Activated T-cell treated with anti-CD3 and anti-CD28 coated beads, Interleukin-2, amount 50 U/mL, for 24 hours (primary cell): ENCODE measurements at regions not wholly inside any gene's neighbourhood (a gene's known extent, or its start where the extent isn't known, plus 50 kb on each side); places are given as distances from the start of the nearest gene placed in this dataset.
A peak's percentile ranks its signal among the peaks of the same experiment; 100 is the strongest.

Experiments used
- DNase-seq: peaks from one replicate; pipeline ENCODE4 v3.0.0-alpha.2; 2020
- H3K27ac Mint-ChIP-seq: 2 replicates; pipeline ENCODE4 v1.8.0; 2020; ENCODE audit warnings: mild to moderate bottlenecking, mixed read lengths
- H3K27me3 Mint-ChIP-seq: 2 replicates; pipeline ENCODE4 v1.8.0; 2020; ENCODE audit warnings: mixed read lengths
- H3K36me3 Mint-ChIP-seq: 2 replicates; pipeline ENCODE4 v1.8.0; 2020; ENCODE audit warnings: low read depth, mixed read lengths
- H3K4me1 Mint-ChIP-seq: 2 replicates; pipeline ENCODE4 v1.8.0; 2020; ENCODE audit warnings: low read depth, mixed read lengths
- H3K4me3 Mint-ChIP-seq: 2 replicates; pipeline ENCODE4 v1.8.0; 2020; ENCODE audit warnings: mild to moderate bottlenecking, moderate library complexity, mixed read lengths
- H3K9me3 Mint-ChIP-seq: 2 replicates; pipeline ENCODE4 v1.8.0; 2020; ENCODE audit warnings: mixed read lengths

- H3K4me1 Mint-ChIP-seq = peaks cover 3% of the 10 kb centered on the region
- no peaks in the 10 kb centered on the region for H3K36me3 Mint-ChIP-seq
- no peak for DNase-seq
- no peak overlapping the region for H3K4me3 Mint-ChIP-seq
- H3K27me3 Mint-ChIP-seq = no peaks in the 10 kb centered on the region
- H3K9me3 Mint-ChIP-seq = no peaks in the 10 kb centered on the region
- no peak overlapping the region for H3K27ac Mint-ChIP-seq
These were observed 225.2 kb upstream of the LEF1 start for GRCh38 chr4:108393890-108394472.

DNA sequence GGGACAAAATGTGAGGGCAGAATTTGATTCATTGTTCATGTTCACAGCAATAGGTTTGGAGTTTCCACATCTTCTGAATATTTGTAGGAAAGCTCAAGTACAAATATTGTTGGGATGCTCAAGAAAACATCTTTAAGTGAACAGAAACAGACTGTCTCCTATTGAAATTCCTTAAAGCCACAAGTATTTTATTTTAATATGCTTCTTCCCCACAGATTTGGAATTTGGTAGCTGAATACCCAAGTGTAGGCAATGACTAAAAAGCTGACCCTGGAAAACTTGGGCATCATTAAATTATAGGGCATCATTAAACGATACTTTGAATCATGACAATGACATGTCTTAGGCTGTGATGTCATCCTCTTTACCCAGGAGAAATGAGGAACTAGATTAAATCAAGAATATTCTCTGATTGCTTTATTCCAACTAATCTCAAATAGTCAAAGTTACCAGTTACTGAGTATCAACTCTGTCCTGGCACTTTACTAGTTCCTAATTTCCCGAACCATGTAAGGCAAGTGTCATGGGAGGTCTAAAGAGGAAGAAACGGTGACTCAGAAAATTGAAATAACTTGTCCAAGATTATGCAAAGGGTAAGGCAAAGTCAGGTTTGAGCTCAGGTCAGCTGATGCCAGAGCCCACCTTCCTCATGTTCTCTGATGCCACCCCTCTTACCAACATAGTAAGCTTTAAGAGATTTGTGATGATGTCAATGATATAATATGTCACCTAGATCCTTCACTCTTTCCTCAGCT lies 223.1 kb upstream of the LEF1 start:
- DNase-seq = no peak
- no peaks in the 10 kb centered on the region for H3K36me3 Mint-ChIP-seq
- H3K4me1 Mint-ChIP-seq = peaks cover 3% of the 10 kb centered on the region
- no peaks in the 10 kb centered on the region for H3K27me3 Mint-ChIP-seq
- no peaks in the 10 kb centered on the region for H3K9me3 Mint-ChIP-seq
- no peak overlapping the region for H3K27ac Mint-ChIP-seq
- H3K4me3 Mint-ChIP-seq = no peak overlapping the region

GRCh38 chr4:108385076-108385475 lies 216.3 kb upstream of the LEF1 start:
- no peak for DNase-seq
- no peaks in the 10 kb centered on the region for H3K9me3 Mint-ChIP-seq
- no peaks in the 10 kb centered on the region for H3K27me3 Mint-ChIP-seq

DNA sequence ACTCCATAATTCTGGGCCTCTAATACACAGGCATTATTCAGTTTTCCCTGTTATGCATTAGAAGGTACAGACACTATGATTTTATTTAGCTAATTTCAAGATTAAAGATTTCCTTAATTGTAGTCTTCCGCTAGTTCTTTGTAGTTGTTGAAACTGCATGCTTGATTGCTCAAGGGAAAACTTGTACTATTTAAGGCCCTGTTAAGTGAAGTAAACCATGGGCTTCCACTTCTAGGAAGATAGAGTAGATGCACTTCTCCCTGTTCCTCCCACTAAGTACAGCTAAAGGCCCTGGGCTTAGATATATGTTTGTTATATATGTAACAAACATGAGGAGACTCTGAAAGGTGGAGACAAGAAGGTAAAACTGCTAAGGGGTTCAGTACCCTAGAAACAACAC lies 215.8 kb upstream of the LEF1 start:
- DNase-seq = no peak
- Mint-ChIP-seq H3K27me3 (no peaks in the 10 kb centered on the region), H3K4me1 (peaks cover 2% of the 10 kb centered on the region), H3K4me3 (no peak overlapping the region), H3K27ac (no peak overlapping the region), H3K9me3 (no peaks in the 10 kb centered on the region), H3K36me3 (no peaks in the 10 kb centered on the region)

More at GRCh38 chr4:108385076-108385475, 216.3 kb upstream of the LEF1 start:
- no peak overlapping the region for H3K4me3 Mint-ChIP-seq
- no peak overlapping the region for H3K27ac Mint-ChIP-seq
- no peaks in the 10 kb centered on the region for H3K36me3 Mint-ChIP-seq
- H3K4me1 Mint-ChIP-seq = peaks cover 2% of the 10 kb centered on the region

GRCh38 chr4:108383157-108383556 lies 214.4 kb upstream of the LEF1 start:
- no peaks in the 10 kb centered on the region for H3K36me3 Mint-ChIP-seq
- H3K9me3 Mint-ChIP-seq = no peaks in the 10 kb centered on the region
- no peak overlapping the region for H3K4me3 Mint-ChIP-seq
- H3K27me3 Mint-ChIP-seq = no peaks in the 10 kb centered on the region
- no peak for DNase-seq
- H3K4me1 Mint-ChIP-seq = peaks cover 2% of the 10 kb centered on the region
- no peak overlapping the region for H3K27ac Mint-ChIP-seq

GRCh38 chr4:108382751-108383150 lies 214.0 kb upstream of the LEF1 start:
- no peak for DNase-seq
- Mint-ChIP-seq H3K27me3 (no peaks in the 10 kb centered on the region), H3K4me1 (peaks cover 2% of the 10 kb centered on the region), H3K36me3 (no peaks in the 10 kb centered on the region), H3K27ac (no peak overlapping the region), H3K9me3 (no peaks in the 10 kb centered on the region), H3K4me3 (no peak overlapping the region)

DNA sequence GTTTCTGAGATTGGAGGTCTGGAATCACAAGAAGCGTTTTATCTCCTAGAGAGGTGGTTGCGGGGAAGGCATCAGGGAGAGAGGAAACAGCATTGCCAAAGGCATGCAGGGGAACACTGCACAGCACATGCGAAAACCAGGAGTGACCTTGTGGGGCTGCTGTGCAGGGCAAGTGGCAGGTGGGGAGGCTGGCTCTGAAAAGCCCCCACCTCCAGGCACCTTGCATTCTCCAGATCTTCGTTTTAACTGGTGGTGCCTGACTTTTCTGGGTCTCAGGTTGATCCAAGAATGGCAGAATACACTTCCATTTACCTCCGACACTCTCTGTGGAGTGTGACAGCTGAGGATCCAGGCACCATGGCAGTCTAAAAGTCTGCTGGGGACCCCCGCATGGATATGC lies 209.4 kb upstream of the LEF1 start:
- H3K4me1 Mint-ChIP-seq = peaks cover 3% of the 10 kb centered on the region
- no peaks in the 10 kb centered on the region for H3K9me3 Mint-ChIP-seq
- DNase-seq = no peak
- H3K27me3 Mint-ChIP-seq = peaks cover 2% of the 10 kb centered on the region
- H3K36me3 Mint-ChIP-seq = no peaks in the 10 kb centered on the region
- no peak overlapping the region for H3K27ac Mint-ChIP-seq
- no peak overlapping the region for H3K4me3 Mint-ChIP-seq

DNA sequence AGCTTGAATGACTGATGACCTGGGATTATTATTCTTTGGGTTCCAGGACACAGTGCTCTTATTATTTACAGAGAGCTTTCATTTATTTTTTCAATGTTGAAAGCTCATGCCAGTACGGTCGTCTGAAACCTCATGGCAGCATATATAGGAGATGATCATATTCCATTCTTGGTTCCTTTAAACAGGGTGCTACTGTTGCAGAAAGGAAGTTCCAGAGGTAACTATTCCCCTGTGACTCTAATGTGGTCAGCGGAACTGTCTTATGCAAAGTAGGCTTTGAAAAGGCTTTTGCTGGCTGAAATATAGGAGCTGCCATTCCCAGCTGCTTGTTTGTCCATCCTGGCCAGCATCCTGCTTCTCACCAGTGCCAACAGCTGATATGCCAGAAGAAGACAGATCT lies 208.3 kb upstream of the LEF1 start:
- peaks cover 6% of the 10 kb centered on the region for H3K27me3 Mint-ChIP-seq
- no peak for DNase-seq
- no peaks in the 10 kb centered on the region for H3K36me3 Mint-ChIP-seq
- no peak overlapping the region for H3K27ac Mint-ChIP-seq
- H3K9me3 Mint-ChIP-seq = no peaks in the 10 kb centered on the region
- peaks cover 14% of the 10 kb centered on the region for H3K4me1 Mint-ChIP-seq
- H3K4me3 Mint-ChIP-seq = no peak overlapping the region

GRCh38 chr4:108375434-108375833 lies 206.7 kb upstream of the LEF1 start:
- no peak for DNase-seq
- peaks cover 29% of the 10 kb centered on the region for H3K4me1 Mint-ChIP-seq

DNA sequence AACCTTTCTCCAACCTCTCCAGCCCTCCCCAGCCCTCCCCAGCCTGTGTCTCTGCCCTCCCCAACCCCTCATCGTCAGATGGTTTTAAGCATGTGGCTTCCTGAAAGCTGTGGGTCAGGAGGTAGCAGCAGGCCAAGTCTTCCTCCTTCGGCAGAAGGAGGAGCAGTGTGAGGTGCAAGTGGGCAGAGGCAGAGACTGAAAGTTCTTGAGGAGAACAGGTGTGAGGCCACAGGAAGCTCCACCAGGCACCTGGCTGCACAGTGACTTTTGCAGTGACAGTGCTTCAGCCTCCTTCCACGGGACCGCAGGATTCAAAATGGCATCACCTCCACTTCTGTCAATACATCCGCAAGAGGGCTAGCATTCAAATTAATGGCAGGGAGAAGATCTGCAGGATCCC lies 203.9 kb upstream of the LEF1 start:
- H3K27me3 Mint-ChIP-seq = peaks cover 17% of the 10 kb centered on the region
- peaks cover 41% of the 10 kb centered on the region for H3K4me1 Mint-ChIP-seq
- no peaks in the 10 kb centered on the region for H3K36me3 Mint-ChIP-seq
- no peak for DNase-seq
- H3K9me3 Mint-ChIP-seq = no peaks in the 10 kb centered on the region
- peak overlapping the region; percentile 47 for H3K27ac Mint-ChIP-seq
- H3K4me3 Mint-ChIP-seq = peak overlapping the region; percentile 30

More at GRCh38 chr4:108375434-108375833, 206.7 kb upstream of the LEF1 start:
- Mint-ChIP-seq H3K36me3 (no peaks in the 10 kb centered on the region), H3K27me3 (peaks cover 14% of the 10 kb centered on the region), H3K27ac (no peak overlapping the region), H3K4me3 (no peak overlapping the region), H3K9me3 (no peaks in the 10 kb centered on the region)

GRCh38 chr4:108371282-108371681 lies 202.6 kb upstream of the LEF1 start:
- Mint-ChIP-seq H3K4me3 (no peak overlapping the region), H3K36me3 (no peaks in the 10 kb centered on the region), H3K9me3 (no peaks in the 10 kb centered on the region), H3K27ac (no peak overlapping the region), H3K4me1 (peaks cover 41% of the 10 kb centered on the region), H3K27me3 (peaks cover 17% of the 10 kb centered on the region)
- DNase-seq = no peak

GRCh38 chr4:108370291-108371141 lies 201.8 kb upstream of the LEF1 start:
- DNase-seq = peak; percentile 64
- peaks cover 17% of the 10 kb centered on the region for H3K27me3 Mint-ChIP-seq
- peak overlapping the region; percentile 73 for H3K27ac Mint-ChIP-seq
- no peaks in the 10 kb centered on the region for H3K36me3 Mint-ChIP-seq
- peak overlapping the region; percentile 75 for H3K4me3 Mint-ChIP-seq
- no peaks in the 10 kb centered on the region for H3K9me3 Mint-ChIP-seq
- peaks cover 41% of the 10 kb centered on the region for H3K4me1 Mint-ChIP-seq

DNA sequence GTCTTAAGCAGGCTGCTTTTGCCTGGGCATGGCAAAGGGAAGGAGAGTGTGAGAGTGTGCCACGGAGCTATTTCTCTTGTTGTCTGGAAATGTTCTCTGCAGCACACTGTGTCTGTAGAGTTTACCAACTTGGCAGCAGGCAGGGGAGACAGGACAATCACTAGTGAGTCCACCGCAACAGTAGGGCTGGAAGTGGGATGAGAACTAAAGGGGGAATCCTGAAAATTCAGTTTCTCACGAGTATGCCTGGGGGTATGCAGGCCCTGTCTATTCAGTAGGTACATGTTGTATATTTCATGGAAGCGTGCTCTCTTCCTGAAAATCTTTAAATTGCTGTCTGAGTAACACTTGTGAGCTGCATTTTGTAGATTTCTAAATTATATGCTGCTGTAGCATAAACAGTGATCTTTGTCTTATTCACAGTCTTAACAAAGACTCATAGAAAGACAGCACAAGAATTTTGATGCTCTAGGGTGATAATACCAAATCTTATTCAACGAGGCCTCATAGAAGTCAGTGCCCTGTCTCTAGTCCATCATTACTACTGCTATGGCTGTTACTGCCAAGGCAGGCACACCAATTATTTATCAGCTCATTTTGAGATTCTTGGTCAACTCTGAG lies 200.4 kb upstream of the LEF1 start:
- peaks cover 41% of the 10 kb centered on the region for H3K4me1 Mint-ChIP-seq
- DNase-seq = no peak
- H3K9me3 Mint-ChIP-seq = no peaks in the 10 kb centered on the region
- no peak overlapping the region for H3K4me3 Mint-ChIP-seq
- H3K27me3 Mint-ChIP-seq = peaks cover 17% of the 10 kb centered on the region
- no peak overlapping the region for H3K27ac Mint-ChIP-seq
- H3K36me3 Mint-ChIP-seq = no peaks in the 10 kb centered on the region

DNA sequence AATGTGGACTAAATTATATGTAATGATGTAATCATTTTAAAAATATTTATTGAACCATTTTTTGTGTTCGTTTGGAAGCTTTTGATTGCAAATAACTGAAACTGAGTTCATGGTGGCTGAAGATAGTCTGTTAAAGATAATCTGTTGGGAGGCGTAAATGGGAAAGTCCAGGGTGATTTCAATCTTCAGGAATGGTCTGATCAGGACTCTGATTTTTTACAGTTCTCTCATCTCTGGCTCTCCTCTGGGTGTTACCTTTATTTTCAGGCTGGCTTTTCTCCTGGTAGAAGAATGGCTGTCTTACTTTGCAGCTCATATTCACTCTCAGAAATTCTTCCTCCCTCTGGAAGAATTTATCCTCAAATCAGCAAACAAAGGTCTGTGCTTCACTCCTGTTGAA lies 199.0 kb upstream of the LEF1 start:
- Mint-ChIP-seq H3K4me1 (peaks cover 38% of the 10 kb centered on the region), H3K4me3 (no peak overlapping the region), H3K9me3 (no peaks in the 10 kb centered on the region), H3K27me3 (peaks cover 12% of the 10 kb centered on the region), H3K36me3 (no peaks in the 10 kb centered on the region), H3K27ac (no peak overlapping the region)
- DNase-seq = no peak
